Endometrium (tissue), 2 donors: ENCODE measurements at regions not wholly inside any gene's neighbourhood (a gene's known extent, or its start where the extent isn't known, plus 50 kb on each side); places are given as distances from the start of the nearest gene placed in this dataset.

Experiments
- FAIRE-seq: peaks from 2 replicates; lab custom pipeline; 2012; peaks lifted over from hg19 to GRCh38; lab: Jason Lieb, UNC
- donor health status: control.
- donor health status: control.

DNA sequence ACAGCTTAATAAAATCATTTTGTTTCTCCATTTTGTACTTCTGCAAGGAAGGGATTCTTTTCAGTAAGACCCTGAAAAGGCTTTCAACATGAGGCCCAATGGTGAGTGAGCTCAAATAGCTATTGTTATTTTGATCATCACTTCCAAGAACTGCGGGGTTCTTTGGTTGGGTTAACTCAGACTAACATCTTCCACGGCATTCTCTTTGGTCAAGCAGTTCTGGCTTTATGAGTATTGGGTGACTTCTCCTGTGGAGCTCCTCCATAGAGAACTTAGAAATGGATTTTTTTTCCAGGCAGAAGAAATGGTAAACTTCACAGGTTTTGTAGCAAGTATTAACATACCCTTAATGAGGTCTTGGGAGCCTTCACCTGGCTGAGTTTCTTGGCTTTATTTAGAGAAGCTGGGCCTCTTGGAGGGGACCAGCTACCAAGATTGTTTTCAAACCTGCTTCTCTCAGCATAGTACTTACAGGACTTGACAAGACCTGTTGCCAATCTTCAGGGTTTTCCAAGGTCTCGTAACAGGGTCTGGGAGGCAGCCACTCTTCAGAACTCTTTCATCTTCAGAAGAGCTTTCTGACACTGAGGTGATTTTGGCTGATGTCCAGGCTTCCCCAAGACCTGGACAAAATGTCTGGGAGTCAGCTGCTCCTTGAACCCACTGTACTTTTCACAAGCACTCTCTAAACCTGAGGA is 353.2 kb upstream of the ETAA1 start:
- FAIRE-seq, result no peak

DNA sequence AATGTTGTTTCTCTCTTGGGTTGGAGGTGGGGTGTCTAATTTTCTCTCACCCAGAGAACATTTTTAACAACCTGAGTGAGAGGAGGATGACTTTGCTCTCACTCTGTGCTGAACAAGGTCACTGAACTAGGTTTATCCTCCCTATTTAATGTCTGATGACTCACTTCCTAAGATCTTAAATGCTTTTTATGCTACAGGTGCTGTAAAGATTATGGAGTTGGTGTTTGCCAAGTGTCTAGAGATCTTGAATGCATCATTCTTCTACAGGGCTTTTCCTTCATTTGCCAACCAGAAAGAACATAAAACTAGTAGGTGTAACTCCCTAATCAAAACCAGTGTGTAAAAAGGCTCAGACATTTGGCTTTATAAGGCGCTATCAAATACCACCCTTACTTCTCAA is 350.5 kb upstream of the ETAA1 start:
- FAIRE-seq, result no peak

DNA sequence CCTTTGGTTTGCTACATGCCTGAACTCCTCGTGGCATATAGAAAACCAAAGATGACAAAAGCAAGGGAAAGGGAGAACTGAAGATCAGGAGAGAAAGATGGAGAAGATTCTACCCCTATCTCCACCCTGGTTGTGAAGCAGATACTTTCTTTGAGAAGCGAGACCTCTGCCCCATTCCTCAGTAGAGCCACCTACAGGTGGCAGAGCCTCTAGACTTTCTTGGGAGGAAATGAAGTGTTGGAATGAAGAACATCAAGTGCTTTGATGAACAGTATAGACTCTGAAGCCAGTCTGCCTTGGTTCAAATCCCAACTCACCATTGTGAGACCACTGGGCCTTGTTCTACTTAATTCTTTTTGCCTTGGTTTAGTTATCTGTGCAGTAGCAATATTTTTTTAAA is 348.8 kb upstream of the ETAA1 start:
- FAIRE-seq, result no peak

DNA sequence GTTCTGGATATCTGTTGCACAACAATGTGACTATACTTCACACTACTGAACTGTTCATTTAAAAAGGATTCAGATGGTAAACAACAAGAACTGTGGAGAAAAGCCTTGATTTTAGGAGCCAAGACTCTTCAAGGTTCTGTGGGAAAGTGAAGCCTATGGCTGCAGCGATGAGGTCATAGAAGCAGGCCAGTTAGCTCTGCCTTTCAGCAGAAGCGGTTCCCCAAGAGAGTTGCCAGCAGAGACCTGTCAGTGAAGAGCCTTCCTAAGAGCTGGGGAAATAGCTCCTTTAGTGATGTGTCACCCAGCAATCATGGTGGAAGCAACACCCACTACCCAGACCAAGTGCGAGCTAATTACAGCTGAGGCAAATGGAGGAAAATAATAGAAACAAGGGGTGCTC is 346.5 kb upstream of the ETAA1 start:
- FAIRE-seq, result no peak

DNA sequence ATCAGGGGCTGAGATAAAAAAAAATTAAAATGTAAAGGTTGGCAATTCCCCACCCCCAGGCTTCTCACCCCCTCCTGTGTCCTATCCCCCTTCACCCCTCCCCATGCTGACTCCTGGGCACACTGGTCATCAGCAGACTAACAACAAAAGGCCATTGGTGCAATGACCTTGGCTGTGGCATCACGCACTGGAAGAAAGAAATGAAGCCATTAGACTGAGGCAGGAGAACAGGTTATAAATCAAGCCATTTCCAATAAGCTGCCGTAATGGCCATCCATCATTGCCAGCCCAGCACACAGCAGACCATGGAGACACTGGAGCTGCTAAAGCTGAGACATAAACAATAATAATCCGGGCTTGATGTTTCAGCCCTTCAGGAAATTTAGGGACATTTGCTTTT is 342.4 kb upstream of the ETAA1 start:
- no peak for FAIRE-seq

DNA sequence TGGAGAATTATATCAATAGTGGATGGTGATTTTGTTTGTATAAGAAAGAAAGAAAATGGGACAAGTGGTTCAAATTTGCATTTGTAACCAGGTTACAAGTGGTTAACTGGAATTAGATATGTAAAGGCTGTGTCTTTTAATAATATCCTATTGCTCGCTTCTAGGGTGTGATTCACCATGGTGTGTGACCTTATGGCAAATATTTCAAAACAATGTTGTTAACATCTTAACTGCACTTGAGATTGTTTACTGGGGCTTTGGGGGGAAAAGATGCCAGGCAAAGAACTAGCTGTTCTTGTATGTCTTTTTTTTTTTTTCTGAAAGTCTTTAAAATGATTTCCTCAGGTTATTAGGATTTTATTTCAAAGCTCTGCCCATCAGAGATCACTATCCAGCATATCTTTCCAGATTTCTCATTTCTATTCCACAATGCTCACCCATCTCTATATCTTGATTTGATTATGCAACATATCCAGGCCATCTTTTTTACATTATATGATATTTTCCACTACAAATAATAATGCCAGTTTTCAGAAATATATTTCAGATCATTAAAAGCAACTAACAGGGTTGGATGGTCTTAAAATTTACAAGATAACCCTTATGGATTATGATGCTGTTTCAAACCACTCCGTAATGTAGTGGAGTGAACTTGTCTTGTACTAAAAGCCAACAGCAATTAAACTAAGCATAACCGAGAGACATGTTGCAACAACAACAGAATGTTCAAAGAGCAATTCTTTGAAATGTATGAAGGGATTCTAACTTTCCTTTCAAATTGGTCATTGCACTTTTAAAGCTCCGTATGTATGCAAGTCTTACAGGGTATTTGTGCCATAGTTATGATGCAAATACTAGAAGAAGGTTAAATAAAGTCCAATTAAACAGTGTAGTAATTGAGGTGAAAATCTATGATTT is 341.5 kb upstream of the ETAA1 start:
- FAIRE-seq, result no peak

DNA sequence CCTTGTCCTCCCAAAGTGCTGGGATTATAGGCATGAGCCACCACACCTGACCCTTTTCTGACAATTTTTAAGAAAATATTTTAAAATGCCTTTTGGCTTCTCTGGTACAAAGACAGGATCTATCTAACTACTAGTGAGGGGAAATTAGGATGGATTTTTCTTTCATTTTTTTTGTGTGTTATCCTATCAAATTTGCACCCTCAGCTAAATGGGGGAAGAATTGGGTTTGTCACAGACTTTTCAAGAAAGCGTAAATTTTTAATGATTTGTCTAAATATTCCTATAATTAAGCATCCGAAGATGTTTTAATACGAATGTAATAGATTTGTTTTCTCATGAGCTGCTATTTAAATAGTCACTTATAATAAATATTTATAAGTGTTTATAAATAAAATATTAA is 340.0 kb upstream of the ETAA1 start:
- no peak for FAIRE-seq

DNA sequence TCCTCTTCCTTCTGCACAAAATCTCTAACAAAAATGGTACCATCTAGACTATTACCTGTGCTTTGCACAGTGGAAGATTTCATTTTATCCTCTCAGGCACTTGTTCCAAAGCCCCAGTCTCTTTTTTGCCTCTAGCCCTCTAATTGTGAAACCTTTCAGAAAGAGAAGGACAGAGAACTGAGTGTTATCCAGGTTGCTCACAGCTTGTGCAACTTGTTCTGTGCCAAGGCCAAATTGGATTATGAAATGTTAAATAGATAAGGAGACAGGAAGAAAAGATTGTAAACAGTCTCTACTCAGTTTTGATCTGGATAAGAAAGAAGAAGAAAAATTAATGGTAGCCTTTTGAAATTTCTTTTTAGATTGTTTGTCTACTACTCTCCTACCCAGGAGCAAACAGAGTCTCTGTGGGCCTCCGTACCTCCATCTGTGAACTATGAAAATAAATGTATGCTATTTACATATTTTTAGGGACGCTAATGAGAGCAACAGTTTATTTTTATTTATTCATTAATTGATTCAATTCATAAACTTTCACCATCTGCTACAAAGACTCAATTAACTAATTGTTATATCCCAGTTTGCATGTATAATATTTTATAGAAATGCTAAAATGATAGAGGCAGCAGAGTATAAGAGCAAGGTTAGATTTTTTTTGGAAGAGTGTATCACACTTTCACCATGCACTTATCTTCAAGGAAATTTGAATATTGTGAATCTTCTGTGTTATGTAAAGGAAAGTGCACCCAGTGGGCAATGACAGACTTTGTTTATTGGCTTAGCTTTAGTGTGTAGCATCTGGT is 339.0 kb upstream of the ETAA1 start:
- no peak for FAIRE-seq

DNA sequence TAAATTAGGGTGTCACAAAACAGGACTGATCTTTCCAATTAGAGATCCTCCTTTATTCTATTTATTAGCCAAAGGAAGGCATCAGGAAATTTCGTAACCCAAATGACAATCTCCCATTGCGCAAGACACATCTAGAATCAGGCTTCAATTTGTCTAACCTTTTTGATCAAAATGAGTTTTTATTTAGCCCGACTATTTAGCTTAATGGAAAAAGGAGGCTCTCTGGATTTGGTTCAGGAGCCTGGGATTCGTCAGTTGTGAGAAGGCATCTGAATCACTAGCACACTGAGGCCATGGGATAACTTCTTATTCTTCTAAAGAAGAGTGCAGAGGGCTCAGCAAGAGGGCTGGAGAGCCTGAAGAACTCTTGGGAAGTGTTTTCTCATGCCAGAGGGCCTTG is 332.1 kb upstream of the ETAA1 start:
- no peak for FAIRE-seq

DNA sequence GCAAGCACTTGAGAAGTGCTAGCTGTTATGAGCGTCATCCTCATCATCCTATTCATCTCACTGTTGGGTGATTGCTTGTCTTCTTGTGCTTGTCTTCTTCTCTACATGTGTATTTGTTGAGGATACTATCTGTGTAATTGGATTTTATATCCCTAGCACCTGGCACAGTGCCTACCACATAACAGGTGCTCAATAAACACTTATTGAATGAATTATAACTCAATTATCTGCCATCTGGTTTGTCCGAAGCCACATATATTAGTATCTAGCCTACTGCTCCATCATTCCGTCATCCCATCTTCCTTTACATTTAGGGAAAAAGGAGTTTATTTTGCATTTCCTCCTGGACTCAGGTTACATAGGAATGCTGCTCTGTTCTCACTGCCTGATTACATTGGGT is 330.4 kb upstream of the ETAA1 start:
- no peak for FAIRE-seq

DNA sequence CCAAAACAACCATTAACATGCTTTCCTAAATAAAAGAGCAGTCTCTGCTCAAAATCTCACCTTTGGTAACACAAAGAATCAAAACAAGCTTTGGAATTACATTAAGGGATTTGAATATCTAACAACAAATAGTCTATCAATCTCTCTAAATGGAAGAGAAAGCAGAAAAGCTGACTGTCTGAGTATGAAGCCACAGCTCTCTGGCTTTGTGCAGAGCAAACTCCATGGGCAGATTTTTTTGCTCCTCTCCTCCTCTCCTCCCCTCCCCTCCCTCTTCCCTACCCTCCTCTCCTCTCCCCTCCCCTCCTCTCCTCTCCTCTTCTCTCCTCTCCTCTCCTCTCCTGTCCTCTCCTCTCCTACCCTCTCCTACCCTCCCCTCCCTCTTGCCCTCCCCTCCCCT is 329.5 kb upstream of the ETAA1 start:
- no peak for FAIRE-seq

DNA sequence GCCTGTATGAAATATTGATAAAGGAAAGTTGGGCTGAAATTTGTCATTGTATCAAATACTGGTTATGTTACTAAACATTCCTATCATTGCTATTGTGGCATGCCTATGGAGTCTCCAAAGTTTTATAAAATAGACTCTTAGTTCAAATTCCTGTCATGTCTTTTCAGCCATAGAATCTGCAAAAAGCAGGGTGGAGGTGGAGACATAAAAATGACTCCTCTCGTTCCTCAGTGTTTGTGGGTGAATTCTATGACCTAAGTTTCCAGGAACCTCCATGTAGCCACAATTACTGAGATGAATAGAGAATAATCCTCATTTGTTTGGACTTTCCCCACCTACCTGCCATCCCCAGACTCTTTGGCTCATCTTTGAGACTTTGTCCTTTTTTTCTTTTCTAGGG is 326.3 kb upstream of the ETAA1 start:
- FAIRE-seq, result no peak

DNA sequence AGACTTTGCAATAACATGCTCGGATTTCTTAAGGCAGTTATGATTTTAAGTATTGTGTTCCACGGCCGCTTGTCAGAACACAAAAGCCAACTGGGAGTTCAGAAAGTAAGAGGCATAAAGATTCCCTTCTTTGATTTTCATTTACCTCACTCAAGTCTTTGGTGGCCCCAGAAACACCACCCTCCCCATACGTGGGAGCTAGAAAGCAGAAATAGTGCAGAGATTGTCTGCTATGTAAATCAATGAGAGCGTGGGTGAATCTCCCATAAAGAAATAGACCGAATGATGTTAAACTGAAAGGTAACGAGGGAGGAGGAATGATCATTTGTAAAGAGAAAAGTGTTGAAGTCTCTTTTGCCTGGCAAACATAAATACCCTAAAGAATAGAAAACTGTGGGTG is 322.1 kb upstream of the ETAA1 start:
- no peak for FAIRE-seq

DNA sequence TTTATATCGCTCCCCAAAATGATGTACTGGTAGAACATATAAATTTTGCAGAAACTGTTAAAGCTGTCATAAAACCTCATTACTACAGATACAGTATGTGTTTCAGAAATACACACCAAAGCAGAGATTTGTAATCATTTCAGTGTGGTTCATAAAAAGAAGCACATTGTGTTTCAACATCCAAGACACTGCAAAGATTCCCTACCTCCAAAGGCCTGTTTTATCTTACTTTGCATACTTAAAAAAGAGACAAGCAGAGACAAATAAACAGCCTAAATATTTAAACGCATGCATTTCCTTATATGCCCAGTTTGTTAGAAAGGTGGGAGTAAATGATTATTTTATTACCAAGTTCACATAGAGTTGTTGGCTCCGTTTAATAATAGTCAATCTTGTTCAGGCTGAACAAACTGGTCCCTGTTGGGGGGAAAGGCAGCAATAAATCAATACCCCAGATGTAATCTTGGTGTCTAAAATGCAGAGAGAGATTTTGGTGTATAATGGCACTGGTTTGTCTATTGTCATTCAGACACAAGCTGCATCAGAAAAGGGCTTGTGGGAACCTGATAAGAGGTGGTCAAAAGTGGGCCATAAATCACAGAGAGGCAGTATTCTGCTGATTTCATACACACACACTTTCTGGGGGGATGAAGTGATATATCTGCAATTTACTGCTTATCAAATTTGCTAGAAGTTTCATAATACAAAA is 321.4 kb upstream of the ETAA1 start:
- FAIRE-seq, result peak; percentile 45

DNA sequence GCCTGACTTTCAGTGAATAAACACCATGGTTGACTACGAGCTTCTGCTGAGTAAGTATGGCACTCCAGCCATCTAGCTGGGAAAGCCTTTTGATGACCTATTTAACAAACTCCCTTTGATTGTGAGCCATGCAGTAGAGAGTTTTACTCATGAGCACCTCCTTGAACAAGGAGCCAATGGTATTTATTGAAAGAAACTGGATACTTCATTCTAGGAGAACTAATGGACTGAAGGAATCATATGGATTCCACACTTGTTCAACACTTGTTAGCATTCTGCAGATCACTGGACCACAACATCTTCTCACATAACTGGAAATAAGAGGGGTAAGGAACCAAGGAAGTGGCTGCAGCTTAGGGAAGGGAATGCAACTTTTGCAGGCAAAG is 320.9 kb upstream of the ETAA1 start:
- FAIRE-seq, result no peak

DNA sequence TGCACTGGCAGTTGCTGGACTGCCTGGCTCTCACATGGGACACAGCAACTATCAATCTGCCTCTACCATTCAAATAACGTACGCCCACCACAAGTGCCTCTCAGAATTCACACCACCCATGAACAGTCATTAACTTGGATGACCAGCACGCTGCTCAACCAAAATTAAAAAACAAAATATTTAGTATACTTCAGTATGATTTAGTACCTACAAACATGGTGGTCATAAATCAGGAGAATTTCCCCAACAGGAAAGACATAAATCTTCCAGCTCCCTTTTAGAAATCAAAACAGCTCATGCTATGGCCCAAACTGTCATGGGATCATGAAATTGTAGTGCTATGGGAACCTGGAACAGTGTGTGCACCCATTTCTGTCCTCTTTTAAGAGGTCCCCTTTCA is 317.4 kb upstream of the ETAA1 start:
- FAIRE-seq, result no peak

DNA sequence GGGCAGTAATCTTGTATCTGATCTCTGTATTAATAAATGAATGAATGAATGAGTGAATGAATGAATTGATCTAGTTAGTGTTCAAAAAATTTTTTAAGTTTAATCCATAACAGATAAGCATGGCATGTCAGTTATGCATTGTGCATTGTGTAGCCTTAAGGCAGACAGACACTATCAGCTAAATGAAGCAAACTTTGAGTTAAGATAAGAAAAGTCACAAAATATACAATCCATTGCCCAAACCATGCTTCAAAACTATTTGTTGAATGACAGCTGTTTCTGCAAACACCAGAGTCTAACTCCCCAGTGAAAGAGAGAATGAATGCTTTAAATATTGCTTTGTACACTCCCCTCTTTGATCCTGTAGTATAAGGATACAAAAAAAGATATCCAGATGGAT is 314.3 kb upstream of the ETAA1 start:
- FAIRE-seq, result no peak

DNA sequence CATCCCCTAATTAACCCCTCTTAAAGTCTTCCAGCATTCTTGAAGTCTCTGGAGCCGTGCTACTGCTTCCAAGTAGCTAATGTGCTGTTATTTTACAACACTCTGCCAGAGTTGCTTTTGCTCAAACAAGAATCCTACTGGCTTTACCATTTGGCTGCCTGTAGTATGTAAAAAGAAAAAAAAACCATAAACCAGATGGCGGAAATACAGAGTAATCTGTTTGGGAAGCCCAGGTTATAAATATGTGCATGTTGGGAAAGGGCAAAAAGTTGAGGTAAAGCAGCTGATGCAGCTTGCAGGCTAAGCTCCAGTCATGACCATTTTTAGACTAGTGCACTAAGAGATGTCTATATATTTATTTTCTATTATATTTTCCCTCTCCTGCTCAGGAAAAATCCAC is 313.2 kb upstream of the ETAA1 start:
- no peak for FAIRE-seq

DNA sequence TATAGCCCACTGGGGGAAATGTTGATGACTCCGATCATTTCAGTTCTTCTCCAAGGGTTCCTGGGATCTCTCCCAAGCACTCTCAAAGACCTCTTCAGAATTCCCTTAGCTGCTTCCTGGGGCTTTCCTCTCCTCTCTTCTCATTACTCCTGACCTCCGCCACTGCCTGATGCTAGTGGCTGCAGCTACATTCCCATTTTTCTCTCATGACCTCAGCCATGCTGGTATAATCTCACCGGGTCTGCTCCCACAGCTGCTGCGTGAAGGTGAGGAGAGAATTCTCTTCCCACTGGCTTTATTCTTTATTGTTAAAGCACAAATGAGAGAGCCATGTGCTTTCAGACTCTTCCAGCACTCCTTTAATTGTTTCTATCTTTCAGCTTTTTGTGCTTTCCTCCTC is 312.0 kb upstream of the ETAA1 start:
- no peak for FAIRE-seq

DNA sequence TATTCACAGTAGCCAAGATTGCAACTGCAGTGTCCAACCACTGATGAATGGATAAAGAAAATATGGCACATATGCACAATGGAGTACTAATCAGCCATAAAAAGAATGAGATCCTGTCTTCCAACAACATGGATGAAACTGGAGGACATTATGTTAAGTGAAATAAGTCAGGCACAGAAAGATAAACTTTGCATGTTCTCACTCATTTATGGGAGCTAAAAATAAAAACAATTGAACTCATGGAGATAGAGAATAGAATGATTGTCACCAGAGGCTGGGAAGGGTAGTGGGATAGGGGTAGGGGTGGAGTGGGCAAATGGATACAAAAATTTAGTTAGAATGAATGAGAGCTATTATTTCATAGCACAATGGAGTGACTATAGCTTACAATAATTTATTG is 305.5 kb upstream of the ETAA1 start:
- FAIRE-seq, result no peak

DNA sequence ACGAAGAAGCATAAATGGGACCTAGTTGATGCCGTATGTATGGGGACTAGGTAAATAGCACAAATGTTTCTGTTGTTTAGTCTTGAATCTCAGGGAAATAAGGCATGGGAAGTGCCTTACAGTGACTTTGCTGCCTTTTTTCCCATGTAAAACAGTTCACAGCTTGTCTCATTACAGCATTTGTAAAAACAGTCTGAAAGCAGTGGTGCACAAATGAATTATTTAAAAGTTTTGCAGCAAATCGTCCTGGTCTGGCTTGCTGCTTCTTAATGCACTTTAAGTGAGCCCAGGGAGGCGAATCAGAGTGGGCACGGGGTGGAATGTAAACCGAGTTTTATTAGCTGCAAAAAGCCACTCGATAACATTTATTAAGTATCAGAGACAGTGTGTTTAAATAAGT is 302.0 kb upstream of the ETAA1 start:
- no peak for FAIRE-seq

DNA sequence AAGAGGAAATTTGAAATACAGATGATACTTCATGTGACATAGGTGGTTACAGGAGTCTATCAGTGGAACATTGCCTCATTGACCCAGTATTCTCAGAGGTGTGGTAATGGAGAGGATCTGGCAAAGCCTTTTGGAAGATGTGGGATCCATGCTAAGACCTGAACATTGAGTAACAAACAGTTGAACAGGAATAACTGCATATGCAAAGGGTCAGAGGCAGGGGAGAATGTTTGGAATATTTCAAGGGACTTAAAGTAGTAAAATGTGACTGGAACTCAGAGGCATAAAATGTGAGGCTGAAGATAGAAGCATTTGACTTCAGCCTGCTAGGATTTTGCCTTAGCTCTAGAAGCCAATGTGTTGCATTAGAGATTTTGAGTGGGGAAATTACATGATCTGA is 300.2 kb upstream of the ETAA1 start:
- no peak for FAIRE-seq
